AG09309 (cell line): ENCODE measurements at regions not wholly inside any gene's neighbourhood (a gene's known extent, or its start where the extent isn't known, plus 50 kb on each side); places are given as distances from the start of the nearest gene placed in this dataset.

Source experiments
- DNase-seq: peaks from one replicate; pipeline ENCODE4 v3.0.0-alpha.2; 2010; ENCODE audit warnings: low read depth
- H3K4me3 ChIP-seq: 2 replicates; pipeline ENCODE4 v1.5.1; 2011; ENCODE audit warnings: mild to moderate bottlenecking, low read depth, low read length, moderate library complexity; ENCODE audit not compliant: control insufficient read depth
- TF ChIP-seq, protein P1 (sequence below): IDR thresholded peaks from 2 replicates; pipeline ENCODE4 v1.5.1; 2011; ENCODE audit warnings: mild to moderate bottlenecking, low read depth, low read length, inconsistent platforms; ENCODE audit not compliant: insufficient read depth, control insufficient read depth; ENCODE audit errors: missing control alignments

DNA sequence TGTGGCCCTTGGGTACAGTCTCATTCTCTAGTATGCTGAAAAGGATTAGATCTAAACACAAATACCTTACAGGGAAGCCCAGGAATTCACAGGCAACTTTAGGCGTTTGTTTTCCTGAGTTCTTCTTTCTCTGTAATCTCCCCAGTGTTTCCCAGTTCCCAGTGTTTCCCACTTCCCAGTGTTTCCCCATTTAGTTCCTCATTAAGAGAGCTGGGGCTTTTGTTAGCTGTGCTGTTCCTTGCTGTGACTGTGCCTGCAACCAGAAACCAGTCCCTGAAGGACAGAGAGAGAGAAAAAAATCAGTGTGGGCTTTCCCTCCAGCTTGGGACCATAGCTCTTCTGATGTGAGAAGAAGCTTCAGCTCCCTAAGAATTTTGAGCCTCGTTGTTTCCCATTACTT is 802.9 kb upstream of the COBL start:
- H3K4me3 ChIP-seq, result no peak overlapping the region
- TF ChIP-seq, protein P1, sequence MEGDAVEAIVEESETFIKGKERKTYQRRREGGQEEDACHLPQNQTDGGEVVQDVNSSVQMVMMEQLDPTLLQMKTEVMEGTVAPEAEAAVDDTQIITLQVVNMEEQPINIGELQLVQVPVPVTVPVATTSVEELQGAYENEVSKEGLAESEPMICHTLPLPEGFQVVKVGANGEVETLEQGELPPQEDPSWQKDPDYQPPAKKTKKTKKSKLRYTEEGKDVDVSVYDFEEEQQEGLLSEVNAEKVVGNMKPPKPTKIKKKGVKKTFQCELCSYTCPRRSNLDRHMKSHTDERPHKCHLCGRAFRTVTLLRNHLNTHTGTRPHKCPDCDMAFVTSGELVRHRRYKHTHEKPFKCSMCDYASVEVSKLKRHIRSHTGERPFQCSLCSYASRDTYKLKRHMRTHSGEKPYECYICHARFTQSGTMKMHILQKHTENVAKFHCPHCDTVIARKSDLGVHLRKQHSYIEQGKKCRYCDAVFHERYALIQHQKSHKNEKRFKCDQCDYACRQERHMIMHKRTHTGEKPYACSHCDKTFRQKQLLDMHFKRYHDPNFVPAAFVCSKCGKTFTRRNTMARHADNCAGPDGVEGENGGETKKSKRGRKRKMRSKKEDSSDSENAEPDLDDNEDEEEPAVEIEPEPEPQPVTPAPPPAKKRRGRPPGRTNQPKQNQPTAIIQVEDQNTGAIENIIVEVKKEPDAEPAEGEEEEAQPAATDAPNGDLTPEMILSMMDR, result no peak
- no peak for DNase-seq

- TF ChIP-seq, protein P1, result no peak
- no peak overlapping the region for H3K4me3 ChIP-seq
- DNase-seq, result no peak
Measured at GRCh38 chr7:52114509-52114908, 797.9 kb upstream of the COBL start.

GRCh38 chr7:52114056-52114455 is 797.4 kb upstream of the COBL start:
- DNase-seq, result no peak
- TF ChIP-seq, protein P1, result no peak

DNA sequence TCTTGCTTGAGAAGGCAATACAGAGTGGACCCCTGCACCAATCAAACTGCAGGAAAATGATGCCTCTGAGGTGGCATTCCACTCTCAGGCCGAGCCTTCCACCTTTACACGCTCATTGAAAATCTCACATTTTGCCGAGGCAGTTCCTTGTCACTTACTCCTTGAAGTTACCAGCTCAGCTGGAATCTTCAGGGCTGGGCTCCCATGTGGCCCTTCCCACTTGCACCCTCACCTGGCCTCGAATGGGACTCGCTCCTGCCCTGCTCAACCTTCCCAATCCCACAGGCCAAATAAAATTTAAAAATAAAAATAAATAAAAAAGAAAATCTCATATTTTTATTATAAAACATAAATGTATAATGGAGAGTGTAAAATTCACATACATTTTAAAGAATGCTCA is 790.7 kb upstream of the COBL start:
- H3K4me3 ChIP-seq, result no peak overlapping the region
- TF ChIP-seq, protein P1, result no peak
- no peak for DNase-seq

More at GRCh38 chr7:52114056-52114455, 797.4 kb upstream of the COBL start:
- H3K4me3 ChIP-seq, result no peak overlapping the region

DNA sequence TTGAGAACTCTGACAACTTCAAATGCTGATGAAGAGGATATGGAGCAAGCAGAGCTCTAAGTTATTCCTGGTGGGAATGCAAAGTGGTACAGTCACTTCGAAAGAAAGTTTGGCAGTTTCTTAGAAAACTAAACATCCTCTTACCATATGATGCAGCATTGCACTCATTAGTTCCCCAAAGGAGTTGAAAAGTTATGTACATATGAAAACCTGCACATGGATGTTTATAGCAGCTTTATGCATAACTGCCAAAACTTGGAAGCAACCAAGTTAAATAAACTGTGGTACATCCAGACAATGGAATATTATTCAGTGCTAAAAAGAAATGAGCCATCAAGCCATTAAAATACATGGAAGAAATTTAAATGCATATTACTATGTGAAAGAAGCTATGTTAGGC is 779.3 kb upstream of the COBL start:
- no peak for DNase-seq
- TF ChIP-seq, protein P1, result no peak
- no peak overlapping the region for H3K4me3 ChIP-seq

DNA sequence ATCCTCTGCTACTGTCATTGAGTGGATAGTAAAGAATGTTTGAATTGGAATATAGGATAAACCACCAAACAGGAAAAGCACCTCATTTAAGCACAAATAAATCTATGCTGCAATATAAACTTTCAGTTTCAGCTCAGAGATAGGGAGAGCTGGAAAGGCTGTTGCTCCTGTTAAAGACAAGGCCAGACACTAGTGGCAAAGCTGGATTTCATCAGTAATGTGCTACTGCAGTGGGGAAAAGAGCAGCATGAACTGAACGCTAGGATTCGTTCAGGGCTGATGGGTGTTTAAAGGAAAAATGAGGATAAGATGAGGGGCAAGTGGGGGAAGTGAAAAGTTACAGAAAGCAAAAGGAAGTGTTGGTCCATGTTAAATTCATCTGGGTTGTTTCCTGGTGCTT is 775.4 kb upstream of the COBL start:
- TF ChIP-seq, protein P1, result no peak
- H3K4me3 ChIP-seq, result no peak overlapping the region
- DNase-seq, result no peak

DNA sequence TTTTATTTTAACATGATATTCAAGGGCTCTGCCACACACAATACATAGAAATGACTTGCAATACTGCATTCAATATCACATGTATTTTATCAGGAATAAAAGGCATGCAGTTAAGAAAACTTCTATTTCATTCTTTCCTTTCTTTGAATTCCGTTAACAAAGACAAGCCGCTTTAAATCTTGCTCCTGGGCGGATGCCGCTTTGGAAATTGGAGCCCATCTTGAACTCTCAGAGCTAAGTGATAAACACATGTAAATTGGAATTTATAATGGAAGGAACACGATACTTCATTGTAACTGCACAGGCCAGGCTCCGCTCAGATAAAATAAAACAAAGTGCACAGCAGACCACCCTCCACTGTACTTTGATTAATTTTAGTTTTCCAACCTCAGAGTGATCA is 774.5 kb upstream of the COBL start:
- TF ChIP-seq, protein P1, result no peak
- H3K4me3 ChIP-seq, result no peak overlapping the region
- no peak for DNase-seq
